ENCODE measurements at regions not wholly inside any gene's neighbourhood (a gene's known extent, or its start where the extent isn't known, plus 50 kb on each side); places are given as distances from the start of the nearest gene placed in this dataset.

DNA sequence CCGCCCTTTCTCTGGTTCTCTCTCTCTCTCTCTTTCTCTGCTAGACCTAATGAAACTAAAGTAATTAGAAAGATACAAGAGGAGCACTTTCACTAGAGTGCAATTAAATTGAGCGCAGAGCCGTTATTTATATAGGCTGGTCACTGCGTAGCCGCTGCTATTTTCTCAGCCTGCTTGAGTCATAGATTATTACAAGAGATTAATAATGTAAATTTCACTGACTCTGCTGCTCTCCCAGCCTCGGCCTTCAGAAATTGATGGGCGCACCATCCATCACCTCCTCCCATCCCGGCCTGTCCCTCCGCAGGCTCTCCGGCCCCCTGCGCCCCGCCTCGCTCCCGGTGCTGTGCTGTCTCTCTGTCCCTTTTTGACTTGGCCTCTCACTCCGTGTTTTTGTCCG lies 268.0 kb upstream of the MVB12B start:
- Histone ChIP-seq H3K4me3 (no peak overlapping the region), H3K9me3 (no peaks in the 10 kb centered on the region), H3K36me3 (no peaks in the 10 kb centered on the region), H3K27me3 (peaks cover 0 to 65% of the 10 kb centered on the region in 2 donors), H3K4me1 (no peaks in the 10 kb centered on the region), H3K27ac (no peak overlapping the region)
- ATAC-seq (no peak), DNase-seq (peak in 2 of 4 donors; percentile 23 to 65)
- intact Hi-C loops (cut with DNase I), result no loop called here
- no peak for TF ChIP-seq CTCF (IDR thresholded peaks at IDR 0.05)

GRCh38 chr9:126061575-126061974 lies 265.1 kb upstream of the MVB12B start:
- Histone ChIP-seq H3K4me3 (no peak overlapping the region), H3K27ac (no peak overlapping the region), H3K36me3 (no peaks in the 10 kb centered on the region), H3K27me3 (peaks cover 0 to 53% of the 10 kb centered on the region in 2 donors), H3K4me1 (no peaks in the 10 kb centered on the region), H3K9me3 (no peaks in the 10 kb centered on the region)
- ATAC-seq, result no peak
- DNase-seq, result no peak
- intact Hi-C loops (cut with DNase I), result no loop called here
- TF ChIP-seq CTCF (IDR thresholded peaks at IDR 0.05), result no peak

DNA sequence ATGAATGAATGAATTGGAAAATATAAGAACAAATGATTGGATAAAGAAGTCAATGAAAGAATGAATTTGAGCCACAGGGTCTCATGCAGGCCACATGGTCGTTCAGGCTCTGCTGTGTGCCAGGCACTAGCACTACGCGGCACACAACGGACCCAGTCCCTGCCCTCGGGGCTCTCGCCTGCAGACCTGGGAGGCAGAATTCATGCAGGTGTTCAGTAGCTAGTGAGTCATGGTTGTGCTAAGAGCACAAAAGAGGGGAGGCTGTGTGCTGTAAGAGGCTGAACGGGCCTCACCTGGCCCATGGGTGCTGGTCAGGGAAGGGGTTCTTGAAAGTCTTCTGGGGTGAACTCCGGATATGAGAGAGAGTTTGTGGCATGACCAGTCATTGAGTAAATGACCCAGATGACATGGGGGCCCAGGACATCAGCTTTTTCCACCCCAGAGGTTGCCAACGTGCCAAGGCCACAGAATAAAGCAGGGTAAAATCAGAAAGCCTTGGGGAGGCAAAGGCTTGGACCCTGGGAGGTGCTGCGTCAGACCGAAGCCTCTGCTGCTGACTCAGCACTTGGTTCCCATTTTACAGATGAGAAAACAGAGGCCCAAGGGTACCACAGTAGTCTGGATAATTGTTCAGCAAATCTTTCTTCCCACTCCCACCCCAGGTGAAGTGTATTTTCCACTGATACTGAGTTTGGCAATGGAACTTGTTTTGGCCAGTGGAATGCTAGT lies 264.3 kb upstream of the MVB12B start:
- Histone ChIP-seq H3K27ac (no peak overlapping the region), H3K9me3 (no peaks in the 10 kb centered on the region), H3K27me3 (peaks cover 0 to 59% of the 10 kb centered on the region in 2 donors), H3K4me3 (no peak overlapping the region), H3K36me3 (no peaks in the 10 kb centered on the region), H3K4me1 (no peaks in the 10 kb centered on the region)
- intact Hi-C loops (cut with DNase I), result no loop called here
- ATAC-seq (no peak), DNase-seq (no peak)
- no peak for TF ChIP-seq CTCF (IDR thresholded peaks at IDR 0.05)

- no peak for TF ChIP-seq CTCF (IDR thresholded peaks at IDR 0.05)
- Histone ChIP-seq H3K4me1 (no peaks in the 10 kb centered on the region), H3K4me3 (no peak overlapping the region), H3K9me3 (no peaks in the 10 kb centered on the region), H3K27ac (no peak overlapping the region), H3K27me3 (peaks cover 0 to 61% of the 10 kb centered on the region in 2 donors), H3K36me3 (no peaks in the 10 kb centered on the region)
- no peak for ATAC-seq
- intact Hi-C loops (cut with DNase I), result no loop called here
- DNase-seq, result no peak
Observed at GRCh38 chr9:126063326-126063725, 263.3 kb upstream of the MVB12B start.

DNA sequence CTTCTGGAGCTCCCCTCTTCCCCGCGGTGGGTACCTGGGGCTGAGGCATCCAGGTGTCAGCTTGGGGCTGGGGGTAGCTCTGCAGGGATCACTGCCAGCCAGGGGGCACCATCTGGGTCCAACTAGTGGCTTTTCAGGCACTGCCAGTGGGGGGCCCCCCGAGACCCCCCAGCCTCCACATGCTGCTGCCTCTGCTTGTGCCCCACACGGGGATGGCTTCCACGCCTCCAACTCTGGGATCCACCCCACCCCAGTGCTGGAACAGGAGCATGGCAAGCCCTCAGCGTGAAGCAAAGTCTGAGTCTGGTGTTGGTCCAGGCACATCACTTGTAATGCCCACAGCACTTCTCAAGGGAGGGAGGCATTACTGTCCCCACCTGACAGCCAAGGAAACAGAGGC lies 260.5 kb upstream of the MVB12B start:
- Histone ChIP-seq H3K4me3 (no peak overlapping the region), H3K9me3 (no peaks in the 10 kb centered on the region), H3K4me1 (no peaks in the 10 kb centered on the region), H3K36me3 (no peaks in the 10 kb centered on the region), H3K27ac (no peak overlapping the region), H3K27me3 (peaks cover 0 to 49% of the 10 kb centered on the region in 2 donors)
- no peak for TF ChIP-seq CTCF (IDR thresholded peaks at IDR 0.05)
- intact Hi-C loops (cut with DNase I), result no loop called here
- no peak for DNase-seq
- ATAC-seq, result no peak

All from left lung (tissue), 4 donors.